Activated CD8-positive, alpha-beta T cell treated with anti-CD3 and anti-CD28 coated beads for 36 hours (primary cell): ENCODE measurements at regions not wholly inside any gene's neighbourhood (a gene's known extent, or its start where the extent isn't known, plus 50 kb on each side); places are given as distances from the start of the nearest gene placed in this dataset.

Experiments used
- ATAC-seq: fragments of 200-7000 bp; cut with Tn5 transposase; one replicate; pipeline ENCODE4 v1.10.0; 2021; ENCODE audit warnings: mild to moderate bottlenecking, moderate library complexity
- CTCF ChIA-PET: fragments of 350-600 bp; sonication (Branson Sonifier 250); formaldehyde crosslinking; loops from one replicate; lab custom pipeline; 2021; ENCODE audit warnings: antibody characterized with exemption; lab: Charles Lee
- POLR2A ChIA-PET: fragments of 350-600 bp; sonication (Branson Sonifier 250); formaldehyde crosslinking; loops from one replicate; lab custom pipeline; 2021; ENCODE audit warnings: antibody characterized with exemption; lab: Charles Lee
- DNase-seq: peaks from one replicate; pipeline ENCODE4 v3.0.0-alpha.2; 2020
- H3K27ac Mint-ChIP-seq: one replicate; pipeline ENCODE4 v1.8.0; 2021; ENCODE audit warnings: mild to moderate bottlenecking, mixed read lengths
- H3K27me3 Mint-ChIP-seq: one replicate; pipeline ENCODE4 v1.8.0; 2021; ENCODE audit warnings: mixed read lengths
- H3K36me3 Mint-ChIP-seq: one replicate; pipeline ENCODE4 v1.8.0; 2021; ENCODE audit warnings: low read depth, mixed read lengths
- H3K4me1 Mint-ChIP-seq: one replicate; pipeline ENCODE4 v1.8.0; 2021; ENCODE audit warnings: low read depth, mixed read lengths
- H3K4me3 Mint-ChIP-seq: one replicate; pipeline ENCODE4 v1.8.0; 2021; ENCODE audit warnings: mild to moderate bottlenecking, moderate library complexity, mixed read lengths
- H3K9me3 Mint-ChIP-seq: one replicate; pipeline ENCODE4 v1.8.0; 2021; ENCODE audit warnings: mixed read lengths
- CTCF ChIP-seq: fragments of 200-600 bp; IDR thresholded peaks from one replicate; pipeline ENCODE4 v1.8.0; 2022; ENCODE audit warnings: antibody characterized with exemption, mild to moderate bottlenecking
- intact Hi-C: fragments of 100-400 bp; cut with micrococcal nuclease; formaldehyde crosslinking; loops from one replicate; pipeline ENCODE4 v1.10.0; 2022

- no peak for TF ChIP-seq CTCF
- DNase-seq (no peak), ATAC-seq (no peak)
- Mint-ChIP-seq H3K27ac (no peak overlapping the region), H3K36me3 (no peaks in the 10 kb centered on the region), H3K27me3 (no peaks in the 10 kb centered on the region), H3K9me3 (no peaks in the 10 kb centered on the region), H3K4me1 (no peaks in the 10 kb centered on the region), H3K4me3 (no peak overlapping the region)
- ChIA-PET CTCF (no interaction called here), POLR2A (no interaction called here)
- intact Hi-C loops, result no loop called here
Measured at GRCh38 chr11:134745456-134745855, 333.4 kb upstream of the B3GAT1 start.

GRCh38 chr11:134743820-134744195, 331.8 kb upstream of the B3GAT1 start:
- Mint-ChIP-seq H3K4me3 (no peak overlapping the region), H3K9me3 (no peaks in the 10 kb centered on the region), H3K27me3 (no peaks in the 10 kb centered on the region), H3K36me3 (no peaks in the 10 kb centered on the region), H3K27ac (no peak overlapping the region), H3K4me1 (no peaks in the 10 kb centered on the region)
- POLR2A ChIA-PET, result interaction anchor here (0.7 kb wide), 1 partner anchor 331 kb away, joined by 3 read pairs; no protein-coding TSS in a partner anchor
- CTCF ChIA-PET, result no interaction called here
- TF ChIP-seq CTCF, result no peak
- ATAC-seq, result no peak
- DNase-seq, result no peak
- intact Hi-C loops, result no loop called here

- ATAC-seq, result no peak
- H3K27me3 Mint-ChIP-seq, result no peaks in the 10 kb centered on the region
- TF ChIP-seq CTCF, result no peak
- H3K4me1 Mint-ChIP-seq, result no peaks in the 10 kb centered on the region
- ChIA-PET CTCF (interaction anchor here (1.1 kb wide), 1 partner anchor 107 kb away, joined by 3 read pairs; no protein-coding TSS in a partner anchor), POLR2A (no interaction called here)
- no peaks in the 10 kb centered on the region for H3K36me3 Mint-ChIP-seq
- intact Hi-C loops, result no loop called here
- no peak overlapping the region for H3K27ac Mint-ChIP-seq
- no peaks in the 10 kb centered on the region for H3K9me3 Mint-ChIP-seq
- no peak for DNase-seq
- no peak overlapping the region for H3K4me3 Mint-ChIP-seq
Measured at GRCh38 chr11:134742956-134743819, 331.1 kb upstream of the B3GAT1 start.

DNA sequence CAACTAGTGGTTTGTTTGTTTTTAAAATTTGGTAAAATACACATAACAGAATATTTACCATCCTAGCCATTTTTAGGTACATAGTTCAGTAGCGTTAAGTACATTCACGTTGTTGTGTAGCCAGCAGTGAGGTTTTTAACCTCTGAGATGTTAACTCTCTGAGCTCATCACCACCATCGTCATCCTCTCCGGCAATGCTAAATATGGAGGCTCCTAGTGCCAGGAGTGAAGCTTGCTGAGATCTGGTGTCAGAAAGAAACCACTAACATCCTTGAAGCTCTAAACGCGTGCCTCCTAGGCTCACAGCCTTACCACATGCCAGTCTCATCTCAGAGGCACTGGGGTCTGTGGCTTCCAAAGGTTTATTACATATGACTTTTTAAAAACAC, 330.2 kb upstream of the B3GAT1 start:
- DNase-seq, result peak; percentile 30
- Mint-ChIP-seq H3K4me1 (no peaks in the 10 kb centered on the region), H3K4me3 (no peak overlapping the region), H3K9me3 (no peaks in the 10 kb centered on the region), H3K27me3 (no peaks in the 10 kb centered on the region), H3K27ac (no peak overlapping the region), H3K36me3 (no peaks in the 10 kb centered on the region)
- CTCF ChIA-PET, result no interaction called here
- POLR2A ChIA-PET, result no interaction called here
- intact Hi-C loops, result no loop called here
- no peak for TF ChIP-seq CTCF
- ATAC-seq, result peak; percentile 74

DNA sequence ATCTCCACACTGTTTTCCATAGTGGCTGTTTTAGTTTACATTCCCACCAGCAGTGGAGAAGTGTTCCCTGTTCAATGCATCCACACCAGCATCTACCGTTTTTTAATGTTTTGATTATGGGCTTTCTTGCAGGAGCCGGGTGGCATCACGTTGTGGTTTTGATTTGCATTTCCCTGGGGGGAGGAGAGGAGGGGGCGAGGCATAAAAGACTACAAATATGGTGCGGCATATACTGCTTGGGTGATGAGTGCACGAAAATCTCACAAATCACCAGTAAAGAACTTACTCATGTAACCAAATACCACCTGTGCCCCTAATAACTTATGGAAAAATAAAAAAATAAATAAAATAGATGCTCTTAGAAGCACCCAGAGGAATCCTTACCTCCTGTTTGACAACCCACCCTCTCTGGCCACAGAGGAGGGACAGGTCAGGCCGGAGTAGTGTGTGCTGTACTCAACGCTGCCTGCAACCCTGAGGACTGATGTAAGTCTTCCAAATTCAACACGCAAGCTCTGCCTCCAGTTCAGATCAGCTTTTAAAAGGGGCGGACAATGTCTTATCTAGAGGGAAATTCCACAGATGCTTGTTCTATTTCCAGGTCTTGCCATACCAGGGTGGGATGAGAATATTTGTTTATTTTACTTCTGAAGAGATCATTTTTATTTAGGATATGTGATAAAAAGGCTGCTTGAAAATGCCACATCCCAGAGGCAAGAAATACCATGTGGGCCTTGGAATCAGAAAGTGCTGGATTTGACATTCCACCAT, 329.6 kb upstream of the B3GAT1 start:
- ChIA-PET CTCF (no interaction called here), POLR2A (no interaction called here)
- no peak for TF ChIP-seq CTCF
- Mint-ChIP-seq H3K36me3 (no peaks in the 10 kb centered on the region), H3K4me1 (no peaks in the 10 kb centered on the region), H3K4me3 (no peak overlapping the region), H3K27me3 (no peaks in the 10 kb centered on the region), H3K27ac (no peak overlapping the region), H3K9me3 (no peaks in the 10 kb centered on the region)
- DNase-seq (no peak), ATAC-seq (no peak)
- intact Hi-C loops, result no loop called here
